Astrocyte (in vitro differentiated cells and primary cell): ENCODE measurements at regions not wholly inside any gene's neighbourhood (a gene's known extent, or its start where the extent isn't known, plus 50 kb on each side); places are given as distances from the start of the nearest gene placed in this dataset.

Experiments
- DNase-seq: peaks from one replicate; pipeline ENCODE4 v3.0.0-alpha.2; 2010; ENCODE audit warnings: low read depth
- FAIRE-seq: peaks from 2 replicates; lab custom pipeline; 2011; peaks lifted over from hg19 to GRCh38; lab: Jason Lieb, UNC
- H2AFZ ChIP-seq: 2 replicates; pipeline ENCODE4 v1.6.0; 2012; ENCODE audit warnings: low read depth, low read length, inconsistent platforms
- H3K27ac ChIP-seq: 2 replicates; pipeline ENCODE4 v1.5.1; 2011; ENCODE audit warnings: low read depth, low read length, inconsistent platforms
- H3K27me3 ChIP-seq: 2 replicates; pipeline ENCODE4 v1.6.0; 2011; ENCODE audit warnings: low read length, inconsistent platforms; ENCODE audit not compliant: insufficient read depth
- H3K36me3 ChIP-seq: 2 replicates; pipeline ENCODE4 v1.5.1; 2011; ENCODE audit warnings: low read length, inconsistent platforms; ENCODE audit not compliant: insufficient read depth
- H3K4me1 ChIP-seq: 2 replicates; pipeline ENCODE4 v1.5.1; 2011; ENCODE audit warnings: low read length, inconsistent platforms; ENCODE audit not compliant: insufficient read depth
- H3K4me2 ChIP-seq: 2 replicates; pipeline ENCODE4 v1.6.0; 2012; ENCODE audit warnings: low read length, inconsistent platforms
- H3K4me3 ChIP-seq: 2 replicates; pipeline ENCODE4 v1.5.1; 2011; ENCODE audit warnings: low read depth, mild to moderate bottlenecking, low read length, inconsistent platforms; ENCODE audit not compliant: insufficient read depth
- H3K79me2 ChIP-seq: 2 replicates; pipeline ENCODE4 v1.6.0; 2012; ENCODE audit warnings: mild to moderate bottlenecking, low read length, inconsistent platforms; ENCODE audit not compliant: insufficient read depth
- H3K9ac ChIP-seq: 2 replicates; pipeline ENCODE4 v1.6.0; 2012; ENCODE audit warnings: mild to moderate bottlenecking, low read length, inconsistent platforms
- H3K9me3 ChIP-seq: 2 replicates; pipeline ENCODE4 v1.5.1; 2012; ENCODE audit warnings: low read depth, mild to moderate bottlenecking, low read length, inconsistent platforms; ENCODE audit not compliant: insufficient read depth
- H4K20me1 ChIP-seq: 2 replicates; pipeline ENCODE4 v1.6.0; 2012; ENCODE audit warnings: low read length, inconsistent platforms; ENCODE audit not compliant: insufficient read depth
- H3K27ac Mint-ChIP-seq: one replicate; pipeline ENCODE4 v1.8.0; 2021; ENCODE audit warnings: mild to moderate bottlenecking, mixed read lengths; ENCODE audit not compliant: unreplicated experiment
- H3K27me3 Mint-ChIP-seq: one replicate; pipeline ENCODE4 v1.8.0; 2021; ENCODE audit warnings: low read depth, mixed read lengths; ENCODE audit not compliant: unreplicated experiment
- H3K36me3 Mint-ChIP-seq: one replicate; pipeline ENCODE4 v1.8.0; 2021; ENCODE audit warnings: low read depth, mixed read lengths; ENCODE audit not compliant: unreplicated experiment
- H3K4me1 Mint-ChIP-seq: one replicate; pipeline ENCODE4 v1.8.0; 2021; ENCODE audit warnings: low read depth, mixed read lengths; ENCODE audit not compliant: unreplicated experiment
- H3K4me3 Mint-ChIP-seq: one replicate; pipeline ENCODE4 v1.8.0; 2021; ENCODE audit warnings: mild to moderate bottlenecking, moderate library complexity, mixed read lengths; ENCODE audit not compliant: unreplicated experiment
- H3K9me3 Mint-ChIP-seq: one replicate; pipeline ENCODE4 v1.8.0; 2021; ENCODE audit warnings: mild to moderate bottlenecking, mixed read lengths; ENCODE audit not compliant: unreplicated experiment
- EZH2 ChIP-seq: IDR thresholded peaks from 2 replicates; pipeline ENCODE4 v1.6.1; 2012; ENCODE audit warnings: mild to moderate bottlenecking, low read length, inconsistent platforms; ENCODE audit not compliant: insufficient read depth
- TF ChIP-seq, protein P1 (sequence below): IDR thresholded peaks from 2 replicates; pipeline ENCODE4 v1.5.1; 2011; ENCODE audit warnings: low read depth, mild to moderate bottlenecking, inconsistent platforms, low read length, moderate library complexity; ENCODE audit not compliant: insufficient read depth

DNA sequence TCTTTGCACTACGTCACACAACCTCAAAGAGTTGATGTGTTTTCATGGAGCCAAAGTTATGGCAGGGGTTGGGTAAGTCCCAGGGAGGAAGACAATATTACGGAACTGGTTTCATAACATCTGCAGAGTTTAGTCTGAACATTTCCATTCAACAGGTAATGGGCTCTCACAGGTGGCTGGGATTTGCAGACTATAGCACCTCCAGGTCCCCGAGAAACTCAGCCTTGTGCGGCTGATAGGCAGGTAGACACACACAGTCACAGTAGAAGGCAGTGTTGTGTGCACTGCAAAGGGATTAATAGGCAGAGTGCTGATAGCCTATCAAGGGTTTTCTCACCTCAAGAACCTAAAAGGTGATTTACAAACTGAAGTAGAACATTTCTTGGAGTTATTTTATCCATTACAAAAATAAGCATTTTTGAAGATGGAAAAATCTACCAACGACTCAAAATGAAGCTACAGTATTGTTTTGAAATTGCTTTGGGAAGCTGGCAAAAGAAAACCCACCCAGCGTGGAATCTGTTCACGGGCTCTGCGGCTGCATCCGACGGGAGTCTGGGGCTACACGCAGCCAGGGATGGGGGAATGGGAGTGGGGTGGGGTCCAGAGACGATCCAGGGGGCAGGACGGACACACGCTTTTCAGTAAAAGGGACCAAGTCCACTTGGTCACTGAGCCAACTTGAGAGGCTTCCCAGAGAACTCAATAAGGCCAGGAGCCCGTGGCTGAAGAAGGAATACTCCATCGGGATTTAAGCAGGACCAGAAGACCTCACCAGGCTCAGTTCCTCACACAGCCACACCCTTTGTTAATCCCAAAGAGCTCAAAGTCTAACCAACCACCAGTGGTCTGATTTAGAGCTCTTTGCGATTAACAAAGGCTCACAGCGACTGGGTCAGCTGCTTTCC lies 82.9 kb downstream of the CHRNA1 start:
- no peaks in the 10 kb centered on the region for H3K9me3 ChIP-seq
- no peaks in the 10 kb centered on the region for H3K9me3 Mint-ChIP-seq
- H2AFZ ChIP-seq = peak overlapping the region; percentile 84
- DNase-seq = no peak
- peaks cover 5% of the 10 kb centered on the region for H3K4me1 Mint-ChIP-seq
- peaks cover 10% of the 10 kb centered on the region for H3K4me1 ChIP-seq
- H3K79me2 ChIP-seq = peaks cover 46% of the 10 kb centered on the region
- no peaks in the 10 kb centered on the region for H3K27me3 ChIP-seq
- H3K36me3 Mint-ChIP-seq = peaks cover 3% of the 10 kb centered on the region
- FAIRE-seq = no peak
- no peak overlapping the region for H3K27ac Mint-ChIP-seq
- peak overlapping the region; percentile 46 for H3K27ac ChIP-seq
- TF ChIP-seq, protein P1, sequence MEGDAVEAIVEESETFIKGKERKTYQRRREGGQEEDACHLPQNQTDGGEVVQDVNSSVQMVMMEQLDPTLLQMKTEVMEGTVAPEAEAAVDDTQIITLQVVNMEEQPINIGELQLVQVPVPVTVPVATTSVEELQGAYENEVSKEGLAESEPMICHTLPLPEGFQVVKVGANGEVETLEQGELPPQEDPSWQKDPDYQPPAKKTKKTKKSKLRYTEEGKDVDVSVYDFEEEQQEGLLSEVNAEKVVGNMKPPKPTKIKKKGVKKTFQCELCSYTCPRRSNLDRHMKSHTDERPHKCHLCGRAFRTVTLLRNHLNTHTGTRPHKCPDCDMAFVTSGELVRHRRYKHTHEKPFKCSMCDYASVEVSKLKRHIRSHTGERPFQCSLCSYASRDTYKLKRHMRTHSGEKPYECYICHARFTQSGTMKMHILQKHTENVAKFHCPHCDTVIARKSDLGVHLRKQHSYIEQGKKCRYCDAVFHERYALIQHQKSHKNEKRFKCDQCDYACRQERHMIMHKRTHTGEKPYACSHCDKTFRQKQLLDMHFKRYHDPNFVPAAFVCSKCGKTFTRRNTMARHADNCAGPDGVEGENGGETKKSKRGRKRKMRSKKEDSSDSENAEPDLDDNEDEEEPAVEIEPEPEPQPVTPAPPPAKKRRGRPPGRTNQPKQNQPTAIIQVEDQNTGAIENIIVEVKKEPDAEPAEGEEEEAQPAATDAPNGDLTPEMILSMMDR = no peak
- no peak for TF ChIP-seq EZH2
- H3K27me3 Mint-ChIP-seq = no peaks in the 10 kb centered on the region
- peak overlapping the region; percentile 88 for H3K9ac ChIP-seq
- peaks cover 29% of the 10 kb centered on the region for H4K20me1 ChIP-seq
- peak overlapping the region; percentile 90 for H3K4me3 ChIP-seq
- H3K4me2 ChIP-seq = peak overlapping the region; percentile 93
- no peaks in the 10 kb centered on the region for H3K36me3 ChIP-seq
- peak overlapping the region; percentile 87 for H3K4me3 Mint-ChIP-seq

DNA sequence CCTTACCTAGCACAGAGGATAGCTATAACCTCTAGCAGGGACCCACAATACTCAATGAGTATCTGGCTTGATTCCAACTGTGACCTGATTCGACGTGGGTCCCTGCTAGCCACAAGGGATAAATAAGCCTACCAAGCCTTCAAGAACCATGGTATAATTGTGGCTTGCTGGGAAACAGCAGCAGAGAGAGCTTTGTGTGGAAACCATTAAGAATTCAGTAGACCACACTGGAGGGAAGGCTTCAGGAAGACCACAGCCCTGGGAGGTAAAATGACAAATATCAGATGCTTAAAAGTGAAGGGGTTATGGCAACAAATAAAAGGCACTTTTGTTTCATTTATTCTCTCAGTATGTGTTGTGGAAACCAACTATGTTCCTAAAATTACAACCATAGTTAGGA lies 82.6 kb upstream of the WIPF1 start:
- H3K4me1 Mint-ChIP-seq = peaks cover 5% of the 10 kb centered on the region
- H3K27me3 Mint-ChIP-seq = no peaks in the 10 kb centered on the region

More for the DNA sequence above, 82.6 kb upstream of the WIPF1 start:
- no peak overlapping the region for H3K4me2 ChIP-seq
- Mint-ChIP-seq H3K9me3 (no peaks in the 10 kb centered on the region), H3K27ac (no peak overlapping the region), H3K36me3 (peaks cover 3% of the 10 kb centered on the region), H3K4me3 (no peak overlapping the region)
- no peak overlapping the region for H2AFZ ChIP-seq
- peaks cover 10% of the 10 kb centered on the region for H3K4me1 ChIP-seq
- H3K4me3 ChIP-seq = no peak overlapping the region
- H3K27me3 ChIP-seq = no peaks in the 10 kb centered on the region
- no peaks in the 10 kb centered on the region for H3K36me3 ChIP-seq
- no peak overlapping the region for H3K9ac ChIP-seq
- H4K20me1 ChIP-seq = peaks cover 31% of the 10 kb centered on the region
- H3K27ac ChIP-seq = no peak overlapping the region
- DNase-seq (no peak), FAIRE-seq (no peak)
- TF ChIP-seq, protein P1 = no peak
- TF ChIP-seq EZH2 = no peak
- no peaks in the 10 kb centered on the region for H3K9me3 ChIP-seq
- peaks cover 46% of the 10 kb centered on the region for H3K79me2 ChIP-seq
